Thoracic aorta (tissue), 2 donors: ENCODE measurements at regions not wholly inside any gene's neighbourhood (a gene's known extent, or its start where the extent isn't known, plus 50 kb on each side); places are given as distances from the start of the nearest gene placed in this dataset.
"Not testable (repeated sequence)": the region's sequence is repeated elsewhere in the genome, so short reads cannot be mapped to it uniquely, and the experiment has no call there.

ENCODE experiments used
- ATAC-seq: fragments of 150-250 bp; one replicate; pipeline ENCODE4 v1.8.0; 2017; ENCODE audit warnings: low read depth; ENCODE audit not compliant: insufficient number of reproducible peaks, low FRiP score
- DNase-seq: peaks from one replicate; pipeline ENCODE4 v3.0.0-alpha.2; 2020; ENCODE audit warnings: low spot score
- H3K27ac ChIP-seq, 2 donors: fragments of 200-600 bp; sonication (generic); 1 replicate in 1 of 2; 2 replicates in 1 of 2; pipeline ENCODE4 v1.5.1; 2016; ENCODE audit warnings: mild to moderate bottlenecking in 2 of 2, moderate library complexity in 2 of 2
- H3K27me3 ChIP-seq: fragments of 200-600 bp; sonication (generic); replicated peaks from 2 replicates; pipeline ENCODE4 v1.6.0; 2016; ENCODE audit warnings: mild to moderate bottlenecking; ENCODE audit not compliant: insufficient read depth
- H3K36me3 ChIP-seq: fragments of 200-600 bp; sonication (generic); one replicate; pipeline ENCODE4 v1.5.1; 2016
- H3K4me1 ChIP-seq, 2 donors: fragments of 200-600 bp; sonication (generic); 1 replicate in 1 of 2; 2 replicates in 1 of 2; pipeline versions ENCODE4 v1.5.1 to v1.6.0; 2016; ENCODE audit warnings: low read depth in 2 of 2, mild to moderate bottlenecking in 1 of 2; ENCODE audit not compliant: control insufficient read depth in 1 of 2
- H3K4me3 ChIP-seq: fragments of 200-600 bp; sonication (generic); 2 replicates; pipeline ENCODE4 v1.5.1; 2016; ENCODE audit warnings: mild to moderate bottlenecking
- H3K9me3 ChIP-seq: fragments of 200-600 bp; sonication (generic); 2 replicates; pipeline ENCODE4 v1.5.1; 2016
- CTCF ChIP-seq: fragments of 200-600 bp; sonication (generic); IDR thresholded peaks from one replicate; pipeline ENCODE4 v1.5.1; 2019; ENCODE audit warnings: antibody characterized with exemption

GRCh38 chr10:9051328-9051974 is 997.0 kb downstream of the GATA3 start:
- no peak for DNase-seq
- no peak for ATAC-seq
- Histone ChIP-seq H3K27me3 (no peaks in the 10 kb centered on the region), H3K4me1 (no peaks in the 10 kb centered on the region), H3K27ac (no peak overlapping the region), H3K36me3 (no peaks in the 10 kb centered on the region), H3K4me3 (no peak overlapping the region), H3K9me3 (peaks cover 3% of the 10 kb centered on the region)
- no peak for TF ChIP-seq CTCF

GRCh38 chr10:9052767-9053166 is 998.3 kb downstream of the GATA3 start:
- no peak for TF ChIP-seq CTCF
- no peaks in the 10 kb centered on the region for H3K27me3 ChIP-seq
- H3K4me1 ChIP-seq: no peaks in the 10 kb centered on the region
- no peak for ATAC-seq
- peaks cover 3% of the 10 kb centered on the region for H3K9me3 ChIP-seq
- H3K27ac ChIP-seq: no peak overlapping the region
- no peak for DNase-seq
- no peaks in the 10 kb centered on the region for H3K36me3 ChIP-seq
- no peak overlapping the region for H3K4me3 ChIP-seq

GRCh38 chr10:9056521-9056920 is 1002.0 kb downstream of the GATA3 start:
- ATAC-seq (no peak), DNase-seq (no peak)
- H3K27ac ChIP-seq: no peak overlapping the region
- no peaks in the 10 kb centered on the region for H3K27me3 ChIP-seq
- no peaks in the 10 kb centered on the region for H3K4me1 ChIP-seq
- no peak overlapping the region for H3K4me3 ChIP-seq
- TF ChIP-seq CTCF: no peak
- H3K9me3 ChIP-seq: no peaks in the 10 kb centered on the region
- no peaks in the 10 kb centered on the region for H3K36me3 ChIP-seq

- ATAC-seq, H3K4me3 ChIP-seq, H3K27ac ChIP-seq, DNase-seq, H3K4me1 ChIP-seq, H3K36me3 ChIP-seq, H3K9me3 ChIP-seq, H3K27me3 ChIP-seq: not testable (repeated sequence)
These were observed 1002.8 kb downstream of the GATA3 start for GRCh38 chr10:9057293-9057692.

- H3K9me3 ChIP-seq: no peaks in the 10 kb centered on the region
- no peak overlapping the region for H3K4me3 ChIP-seq
- H3K4me1 ChIP-seq: no peaks in the 10 kb centered on the region
- no peak overlapping the region for H3K27ac ChIP-seq
- H3K36me3 ChIP-seq: no peaks in the 10 kb centered on the region
- ATAC-seq: no peak
- no peaks in the 10 kb centered on the region for H3K27me3 ChIP-seq
- no peak for DNase-seq
- TF ChIP-seq CTCF: no peak
These were observed 1005.8 kb downstream of the GATA3 start for GRCh38 chr10:9060314-9060713.

GRCh38 chr10:9061871-9062270 is 1007.4 kb downstream of the GATA3 start:
- no peak overlapping the region for H3K4me3 ChIP-seq
- no peaks in the 10 kb centered on the region for H3K27me3 ChIP-seq
- H3K9me3 ChIP-seq: no peaks in the 10 kb centered on the region
- no peaks in the 10 kb centered on the region for H3K4me1 ChIP-seq
- DNase-seq: no peak
- no peak for ATAC-seq
- TF ChIP-seq CTCF: no peak
- H3K27ac ChIP-seq: no peak overlapping the region
- no peaks in the 10 kb centered on the region for H3K36me3 ChIP-seq
